Pons (tissue), 1 donor: ENCODE measurements at regions not wholly inside any gene's neighbourhood (a gene's known extent, or its start where the extent isn't known, plus 50 kb on each side); places are given as distances from the start of the nearest gene placed in this dataset.
"Not testable (repeated sequence)": the region's sequence is repeated elsewhere in the genome, so short reads cannot be mapped to it uniquely, and the experiment has no call there.

Experiments used
- DNase-seq: peaks from one replicate; pipeline ENCODE4 v3.0.0-alpha.2; 2016; ENCODE audit warnings: low spot score

DNA sequence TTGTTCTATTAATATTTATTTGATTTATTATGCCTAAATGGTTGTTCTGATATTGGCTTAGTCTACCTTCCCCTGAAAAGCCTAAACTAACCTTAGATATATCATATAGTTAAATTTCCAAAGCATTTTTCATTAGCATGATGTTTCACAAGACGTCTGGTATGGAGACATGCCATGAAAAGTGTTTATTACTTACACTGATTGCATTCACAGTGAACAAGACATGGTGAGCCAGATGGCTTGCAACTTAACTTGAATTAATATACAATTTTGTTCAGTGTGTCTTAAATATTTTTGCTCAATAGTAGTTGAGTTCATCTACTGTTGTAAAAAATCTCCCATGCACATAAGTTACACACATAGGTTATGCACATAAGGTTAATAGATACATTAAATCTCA is 758.4 kb downstream of the NSUN3 start:
- no peak for DNase-seq

DNA sequence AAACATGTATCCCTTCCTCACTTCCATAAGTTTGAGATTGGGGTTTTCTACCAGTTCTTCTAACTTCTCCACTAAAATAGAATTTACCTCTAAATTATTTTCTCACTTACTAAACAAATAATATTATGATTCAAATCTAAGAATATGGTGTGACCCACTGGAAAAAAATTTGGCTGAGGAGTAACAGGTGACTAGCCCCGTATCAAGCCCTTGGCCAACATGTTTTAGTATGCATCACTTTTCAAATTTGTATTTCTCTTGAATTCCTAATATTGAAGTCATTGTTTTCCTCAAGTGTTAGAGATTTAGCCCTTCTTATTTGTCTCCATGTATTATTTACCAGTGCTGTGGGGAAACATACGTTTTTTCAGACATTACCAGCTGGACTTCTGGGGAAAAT is 759.4 kb downstream of the NSUN3 start:
- no peak for DNase-seq

DNA sequence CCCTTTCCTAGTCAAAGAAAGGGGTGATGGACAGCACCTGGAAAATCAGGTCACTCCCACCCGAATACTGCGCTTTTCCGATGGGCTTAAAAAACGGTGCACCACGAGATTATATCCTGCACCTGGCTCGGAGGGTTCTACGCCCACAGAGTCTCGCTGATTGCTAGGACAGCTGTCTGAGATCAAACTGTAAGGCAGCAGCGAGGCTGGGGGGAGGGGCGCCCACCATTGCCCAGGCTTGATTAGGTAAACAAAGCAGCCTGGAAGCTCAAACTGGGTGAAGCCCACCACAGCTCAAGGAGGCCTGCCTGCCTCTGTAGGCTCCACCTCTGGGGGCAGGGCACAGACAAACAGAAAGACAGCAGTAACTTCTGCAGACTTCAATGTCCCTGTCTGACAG is 783.4 kb downstream of the NSUN3 start:
- not testable (repeated sequence) for DNase-seq

DNA sequence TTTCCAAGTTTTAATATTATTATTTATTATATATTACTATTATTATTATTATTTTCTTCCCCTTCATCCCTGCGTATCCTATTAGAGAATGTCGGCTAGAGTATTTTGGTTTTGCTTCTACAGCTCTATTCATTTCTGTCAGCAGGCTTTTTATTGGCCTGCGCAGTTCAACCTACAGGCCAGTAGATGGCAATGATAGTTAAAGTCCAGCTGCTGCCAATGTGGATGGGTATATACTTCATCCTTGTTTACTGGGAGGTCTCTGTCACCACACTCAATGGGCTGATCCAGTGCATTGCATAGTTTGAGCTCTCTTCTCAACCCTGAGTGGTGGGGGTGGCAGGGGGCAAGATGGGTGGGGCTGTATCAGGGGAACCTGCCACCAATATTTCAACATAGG is 799.8 kb downstream of the NSUN3 start:
- DNase-seq, result peak; percentile 37

DNA sequence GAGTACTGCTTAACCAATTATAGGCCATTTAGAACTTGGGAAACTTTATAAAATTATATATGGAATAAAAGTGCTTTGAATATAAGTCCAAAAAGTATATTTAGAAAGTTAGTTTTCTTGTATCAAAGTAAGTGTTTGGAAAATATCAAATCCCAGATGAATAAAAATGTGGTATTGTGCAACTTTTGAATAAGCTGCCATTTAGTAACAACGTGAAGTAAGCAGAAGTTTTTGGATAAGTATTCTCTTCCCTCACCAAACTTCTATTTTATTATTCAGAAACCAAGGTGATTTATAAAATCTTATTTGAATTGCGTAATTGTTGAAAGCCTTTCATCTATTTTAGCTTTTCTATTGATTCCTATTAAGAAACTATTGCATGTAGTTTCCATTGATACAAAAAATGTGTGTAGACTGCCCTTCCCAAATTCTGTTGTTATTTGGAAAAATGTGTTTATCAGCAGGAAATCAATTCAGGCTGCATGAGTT is 806.2 kb downstream of the NSUN3 start:
- no peak for DNase-seq

DNA sequence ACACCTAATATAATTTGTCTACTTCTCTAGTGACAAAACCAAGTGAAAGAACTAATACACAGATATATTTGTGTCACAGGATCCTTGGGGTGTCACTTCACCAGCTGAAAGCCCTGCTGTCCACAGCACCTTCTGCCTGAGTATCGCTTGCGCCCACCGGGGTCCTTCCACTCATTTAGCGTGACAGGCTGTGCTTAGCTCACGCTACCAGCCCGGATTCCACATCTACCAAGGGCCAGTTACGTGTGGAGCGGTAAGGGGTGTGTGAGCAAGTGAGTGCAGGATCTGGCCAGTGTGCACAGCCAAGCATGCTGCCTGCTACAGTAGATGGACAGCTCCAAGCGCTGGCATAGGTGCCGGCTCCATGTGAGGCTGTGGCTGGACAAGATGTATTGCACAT is 810.9 kb downstream of the NSUN3 start:
- DNase-seq, result no peak

DNA sequence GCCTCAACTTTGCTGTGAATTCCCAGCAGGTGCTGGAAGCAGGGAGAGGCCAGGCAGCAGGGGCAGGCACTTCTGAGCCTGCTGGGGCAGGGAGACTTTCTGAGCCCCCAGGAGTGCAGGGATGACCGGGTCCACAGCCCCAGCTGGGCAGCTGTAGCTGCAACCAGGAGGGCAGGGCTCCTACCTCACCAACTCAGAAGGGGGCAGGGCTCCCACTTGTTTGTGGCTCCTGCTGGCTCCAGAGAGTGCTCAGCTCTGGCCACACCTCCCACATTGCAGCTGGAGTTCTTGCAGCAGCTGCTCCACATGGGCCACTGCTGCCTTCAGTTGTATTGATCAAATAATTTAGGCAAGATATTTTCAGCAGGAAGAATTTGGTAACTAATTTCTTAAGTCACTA is 812.3 kb downstream of the NSUN3 start:
- DNase-seq, result no peak

DNA sequence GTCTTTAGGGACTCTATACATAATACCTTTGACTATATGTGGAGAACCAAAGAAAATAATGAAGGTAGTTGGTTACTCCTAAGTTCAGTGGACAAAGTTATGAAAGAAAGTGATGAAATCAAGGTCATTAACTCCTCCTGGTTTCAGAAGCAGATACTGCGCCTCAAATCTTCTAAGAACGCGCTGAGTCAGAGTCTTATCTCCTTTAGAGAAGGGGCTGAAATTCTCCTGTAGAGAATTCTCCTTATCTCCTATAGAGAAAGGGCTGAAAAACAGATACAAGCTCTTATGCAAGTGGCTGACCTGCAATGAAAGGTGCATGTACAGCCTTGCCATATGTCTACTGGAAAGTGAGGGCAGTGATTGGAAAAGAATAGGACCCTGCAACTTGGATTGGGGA is 824.2 kb downstream of the NSUN3 start:
- no peak for DNase-seq

DNA sequence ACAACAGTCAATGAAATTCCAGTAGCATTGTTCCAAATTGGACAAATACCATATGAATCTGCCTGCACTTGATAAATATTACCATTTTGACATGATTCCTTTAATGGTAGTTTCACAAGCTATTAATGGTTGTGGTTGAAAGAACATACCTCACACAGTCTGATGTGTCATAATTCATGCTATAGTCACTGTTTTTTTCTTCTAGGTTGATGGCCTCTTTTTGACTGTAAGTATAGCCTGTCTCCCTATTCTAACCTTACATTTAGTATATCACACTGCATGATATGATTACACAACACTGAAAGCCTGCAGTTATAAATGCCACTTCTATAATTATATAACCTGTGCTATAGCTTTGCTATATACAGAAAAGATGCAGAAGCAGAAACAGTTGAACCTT is 834.1 kb downstream of the NSUN3 start:
- no peak for DNase-seq

DNA sequence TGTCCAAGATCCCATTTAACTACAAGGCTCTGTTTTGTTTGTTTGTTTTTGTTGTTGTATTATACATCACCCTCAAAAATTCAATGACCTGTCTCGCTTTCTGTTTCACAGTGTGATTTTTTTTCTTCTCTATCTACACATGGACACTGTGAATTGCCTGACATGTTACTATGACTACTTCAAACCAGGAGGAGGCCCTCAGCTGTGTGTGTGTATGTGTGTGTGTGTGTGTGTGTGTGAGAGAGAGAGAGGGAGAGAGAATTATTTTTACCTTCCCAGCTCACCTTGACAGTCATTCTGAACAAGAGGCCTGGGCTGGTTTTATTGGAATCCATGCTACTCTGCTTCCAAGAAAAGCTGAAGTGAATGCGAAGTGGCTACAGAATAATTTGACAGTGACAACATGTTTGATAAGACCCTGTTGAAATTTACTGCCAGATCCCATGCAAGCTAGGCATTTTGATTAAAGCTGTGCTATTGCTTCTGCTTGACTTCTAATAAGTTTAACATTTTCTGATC is 841.4 kb downstream of the NSUN3 start:
- DNase-seq, result no peak

DNA sequence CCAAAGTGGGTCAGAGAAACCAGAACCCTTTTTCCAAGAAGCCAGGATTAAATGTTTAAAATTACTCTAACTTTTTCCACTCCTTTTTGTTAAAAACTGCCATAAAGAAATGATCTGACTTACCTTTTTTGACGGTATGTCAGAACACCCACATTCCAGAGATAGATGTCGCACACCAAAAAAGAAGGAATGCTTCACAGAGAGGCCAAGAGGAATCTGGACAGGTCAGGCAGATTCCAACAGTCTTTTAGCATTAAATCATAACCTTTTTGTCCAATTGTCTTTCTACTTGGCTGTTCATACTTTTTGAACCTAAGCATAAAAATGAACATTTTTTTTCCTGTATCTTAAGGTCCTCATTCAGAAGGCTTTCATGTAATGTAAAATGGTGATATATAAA is 846.9 kb downstream of the NSUN3 start:
- DNase-seq, result no peak

DNA sequence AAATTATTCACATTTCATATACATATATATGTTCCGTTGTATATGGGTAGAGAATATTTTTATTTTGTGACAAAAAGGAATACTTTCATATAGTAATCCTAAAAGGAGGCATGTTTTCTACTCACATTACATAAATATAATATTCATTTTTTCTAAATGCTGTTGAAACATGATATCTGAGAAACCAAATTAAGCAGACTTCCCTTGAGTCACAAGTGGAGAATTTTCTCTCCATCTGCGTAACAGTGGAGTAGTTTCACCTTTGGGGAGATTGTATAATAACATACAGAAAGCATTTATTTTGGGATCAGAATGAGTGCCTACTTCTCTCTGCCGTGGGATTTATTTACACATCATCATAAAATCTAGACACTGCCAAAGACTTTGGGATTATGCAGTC is 849.8 kb downstream of the NSUN3 start:
- no peak for DNase-seq

DNA sequence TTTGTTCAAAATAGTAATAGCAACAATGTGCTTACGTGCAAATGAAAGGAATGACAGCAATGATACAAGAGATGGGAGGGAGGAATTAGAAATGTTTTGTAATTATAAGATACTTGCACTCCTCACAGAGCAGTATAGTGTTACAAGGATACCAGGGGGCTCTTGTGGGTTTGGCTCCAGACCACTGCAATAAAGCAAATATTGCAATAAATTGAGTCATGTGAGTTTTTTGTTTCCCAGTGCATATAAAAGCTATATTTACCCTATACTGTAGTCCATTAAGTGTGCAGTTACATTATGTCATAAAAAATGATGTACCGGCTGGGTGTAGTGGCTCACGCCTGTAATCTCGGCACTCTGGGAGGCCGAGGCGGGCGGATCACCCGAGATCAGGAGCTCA is 864.3 kb downstream of the NSUN3 start:
- DNase-seq, result no peak

DNA sequence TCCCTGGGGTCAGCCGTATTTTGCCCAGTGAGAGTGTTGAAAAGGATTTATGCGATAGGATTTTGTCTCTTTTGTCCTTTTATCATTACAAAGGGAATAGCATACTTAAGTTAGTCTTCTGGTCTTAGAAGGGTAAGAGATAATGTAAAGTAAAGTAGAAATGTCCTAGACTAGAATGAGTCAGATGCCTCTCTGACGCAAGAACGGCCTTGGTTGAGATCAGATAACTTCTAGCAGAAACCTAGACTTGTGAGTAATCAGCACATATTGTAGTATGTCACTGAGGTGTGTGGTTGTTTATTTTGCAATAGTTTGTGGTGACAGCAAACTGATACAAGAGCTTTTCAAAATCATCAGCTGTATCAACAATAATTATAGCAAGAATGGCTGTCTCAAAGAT is 866.1 kb downstream of the NSUN3 start:
- DNase-seq, result no peak

DNA sequence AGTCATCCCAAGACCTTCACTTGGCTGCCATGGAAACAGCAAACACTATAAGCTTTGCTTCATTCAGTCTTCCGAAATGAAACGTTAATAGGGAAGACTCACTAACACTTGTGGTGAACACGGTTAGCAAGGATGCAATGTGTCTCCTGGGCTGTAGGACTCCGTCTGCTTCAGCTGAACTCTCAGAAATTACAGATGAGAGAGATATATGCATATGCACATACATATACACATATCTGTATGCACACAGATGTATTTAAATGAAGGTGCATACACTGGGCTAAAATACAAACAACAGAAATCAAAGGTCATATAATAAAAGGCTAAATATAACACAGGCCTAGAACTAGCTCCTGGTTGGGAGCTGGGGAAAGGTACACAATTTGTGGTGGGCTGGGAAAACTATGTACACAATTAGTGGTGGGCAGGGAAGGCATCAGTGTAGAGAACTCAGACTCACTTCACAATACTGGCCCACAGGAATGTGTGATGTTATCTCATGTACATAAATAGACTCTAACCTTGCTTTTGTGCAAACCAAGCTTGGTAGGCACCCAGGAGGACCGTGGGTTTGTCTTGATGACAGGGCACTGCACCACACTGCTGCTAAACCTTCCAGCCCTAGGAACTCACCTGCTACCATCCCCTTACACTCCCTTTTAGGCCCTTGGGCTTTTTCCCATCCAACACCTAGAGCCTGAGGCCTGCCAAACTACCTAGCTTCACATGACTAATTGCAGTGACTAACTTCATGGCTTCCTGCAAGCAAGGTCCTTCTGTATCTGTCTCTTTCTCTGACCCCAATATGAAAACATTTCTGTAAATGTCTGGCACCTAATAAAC is 873.1 kb downstream of the NSUN3 start:
- no peak for DNase-seq

DNA sequence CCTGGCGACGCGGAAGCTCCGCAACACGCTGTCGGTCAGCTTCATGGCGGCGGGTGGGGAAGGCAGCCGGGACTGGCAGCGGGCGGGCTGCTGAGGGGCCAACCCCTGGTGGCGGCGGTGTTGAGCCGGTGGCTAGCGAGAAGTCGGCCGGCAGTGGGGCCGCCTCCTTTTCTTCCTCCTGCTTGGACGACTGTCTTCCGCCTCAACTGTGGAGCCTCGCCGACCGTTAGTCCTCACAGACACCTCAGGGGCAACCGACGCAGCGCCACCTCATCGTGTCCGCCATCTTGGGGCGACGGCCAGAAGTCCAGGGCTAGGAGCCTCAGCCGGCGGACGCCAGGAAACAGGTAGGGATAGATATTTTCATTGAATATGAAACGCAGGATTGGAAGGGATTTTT is 875.1 kb downstream of the NSUN3 start:
- no peak for DNase-seq

DNA sequence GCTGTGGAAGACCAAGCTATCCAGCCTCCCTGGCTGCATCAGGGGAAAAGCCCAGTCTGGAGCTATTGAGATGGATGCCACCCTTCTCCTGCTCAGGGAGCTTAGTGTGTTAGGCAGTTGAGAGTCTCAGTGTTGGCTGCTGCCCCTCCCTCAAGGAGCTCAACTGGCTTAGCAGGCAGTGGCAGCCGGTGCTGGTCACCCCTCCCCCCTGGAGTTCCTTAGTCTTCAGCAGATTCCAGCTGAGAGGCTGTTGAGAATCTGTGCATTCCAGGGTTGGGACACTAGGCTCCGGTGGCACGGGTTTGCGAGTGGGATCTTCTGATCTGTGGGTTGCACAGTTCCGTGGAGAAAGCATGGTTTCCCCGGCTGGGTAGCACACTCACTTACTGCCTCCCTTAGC is 883.8 kb downstream of the NSUN3 start:
- DNase-seq, result no peak

DNA sequence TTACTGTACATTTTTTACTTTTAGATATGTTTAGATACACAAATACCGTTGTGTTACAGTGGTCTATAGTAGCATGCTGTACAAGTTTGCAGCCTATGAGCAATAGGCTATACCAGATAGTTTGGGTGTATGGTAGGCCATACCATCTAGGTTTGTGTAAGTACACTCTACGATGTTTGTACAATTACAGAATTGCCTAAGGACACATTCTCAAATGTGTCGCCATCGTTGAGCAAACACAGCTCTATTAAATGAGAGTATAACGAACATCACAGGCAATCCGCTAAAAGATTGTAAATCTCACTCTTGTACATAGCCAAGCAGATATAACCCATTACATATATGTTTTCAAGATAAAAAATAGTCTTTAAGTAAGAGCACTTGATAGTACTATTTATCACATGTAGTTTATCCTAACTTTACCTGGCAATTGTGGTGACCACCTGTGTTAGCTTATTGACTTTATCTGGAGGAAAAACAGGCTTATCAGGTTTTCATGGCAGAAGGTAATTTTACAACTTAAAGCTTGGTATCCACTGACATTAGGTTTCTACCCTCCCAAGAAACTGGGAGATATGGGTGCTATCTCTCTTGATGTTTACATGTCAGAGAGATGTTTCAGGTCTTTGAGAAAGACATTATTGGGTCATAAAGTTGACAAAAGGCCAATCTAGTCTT is 898.7 kb downstream of the NSUN3 start:
- no peak for DNase-seq

DNA sequence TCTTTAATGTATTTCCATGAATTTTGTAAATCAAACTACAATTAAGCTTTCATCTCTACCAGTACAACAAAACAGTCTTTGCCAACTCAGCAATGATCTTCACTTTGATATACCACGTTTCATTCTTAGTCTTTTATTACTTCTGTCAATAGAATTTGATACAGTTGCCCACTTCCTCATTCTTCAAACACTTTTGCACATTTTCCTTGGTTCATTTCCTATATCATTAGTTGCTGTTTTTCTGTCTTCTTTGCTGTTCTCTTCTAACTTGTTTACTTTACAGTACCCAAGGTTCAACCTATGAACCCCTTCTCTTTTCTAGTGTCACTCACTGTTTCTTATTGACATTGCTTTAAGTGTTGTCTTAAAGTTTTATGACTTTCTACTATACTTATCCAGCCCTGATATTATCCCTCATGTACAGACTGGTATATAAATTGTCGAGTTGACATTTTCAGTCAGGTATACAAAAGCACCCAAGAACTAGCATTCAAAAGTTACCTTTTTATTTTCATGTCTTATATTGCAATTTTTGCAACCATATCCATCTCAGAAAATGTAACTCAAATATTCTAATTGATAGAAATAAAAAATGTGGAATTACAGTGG is 903.1 kb downstream of the NSUN3 start:
- DNase-seq, result no peak

DNA sequence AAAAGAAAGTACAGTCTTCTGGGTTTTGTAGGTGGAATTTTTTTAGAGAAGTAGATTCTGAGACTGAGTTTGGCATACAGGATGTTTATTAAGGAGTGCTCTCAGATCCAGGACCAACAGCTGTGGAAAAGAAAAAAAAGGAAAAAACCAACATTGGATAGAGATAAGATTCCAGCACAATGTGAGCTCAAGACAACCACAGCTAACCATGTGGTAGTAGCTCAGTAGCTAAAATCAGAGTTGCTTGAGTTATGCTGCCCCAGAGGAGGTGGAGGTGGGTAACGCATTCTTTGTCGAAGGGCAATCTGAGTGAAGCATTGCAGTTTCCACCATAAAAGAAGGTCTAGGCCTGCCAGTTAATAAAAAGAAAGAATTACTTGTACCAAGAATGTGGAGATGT is 904.3 kb downstream of the NSUN3 start:
- no peak for DNase-seq

DNA sequence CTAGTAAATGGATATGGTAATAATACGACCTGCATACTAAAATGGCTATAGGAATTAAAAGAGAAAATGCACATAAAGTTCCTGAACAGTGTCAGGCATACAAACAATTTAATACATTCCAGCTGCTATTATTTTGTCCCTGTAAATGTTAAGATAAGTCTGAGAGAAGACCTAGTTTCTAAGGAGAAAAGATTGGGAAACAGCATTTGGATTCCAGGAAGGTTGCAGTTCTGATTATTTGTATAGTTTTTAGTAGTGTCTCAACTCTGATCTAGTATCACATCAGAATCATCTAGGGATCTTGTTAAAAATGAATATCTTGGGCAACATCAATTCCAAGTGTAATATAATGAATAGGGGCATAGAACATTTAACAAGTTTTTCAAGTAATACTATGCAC is 905.7 kb downstream of the NSUN3 start:
- no peak for DNase-seq

DNA sequence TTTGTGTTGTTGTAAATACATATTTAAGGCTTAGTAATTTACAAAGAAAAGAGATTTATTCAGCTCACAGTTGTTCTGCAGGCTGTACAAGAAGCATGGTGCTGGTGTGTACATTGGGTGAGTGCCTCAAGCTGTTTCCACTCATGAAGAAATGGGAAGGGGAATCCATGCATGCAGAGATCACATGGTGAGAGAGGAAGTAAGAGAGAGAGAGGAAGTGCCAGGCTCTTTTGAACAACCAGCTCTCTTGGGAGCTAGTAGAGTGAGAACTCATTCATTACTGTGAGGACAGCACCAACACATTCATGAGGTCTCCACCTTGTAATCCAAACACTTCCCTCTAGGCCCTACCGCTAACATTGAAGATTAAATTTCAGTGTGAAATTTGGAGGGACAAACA is 909.2 kb downstream of the NSUN3 start:
- no peak for DNase-seq

DNA sequence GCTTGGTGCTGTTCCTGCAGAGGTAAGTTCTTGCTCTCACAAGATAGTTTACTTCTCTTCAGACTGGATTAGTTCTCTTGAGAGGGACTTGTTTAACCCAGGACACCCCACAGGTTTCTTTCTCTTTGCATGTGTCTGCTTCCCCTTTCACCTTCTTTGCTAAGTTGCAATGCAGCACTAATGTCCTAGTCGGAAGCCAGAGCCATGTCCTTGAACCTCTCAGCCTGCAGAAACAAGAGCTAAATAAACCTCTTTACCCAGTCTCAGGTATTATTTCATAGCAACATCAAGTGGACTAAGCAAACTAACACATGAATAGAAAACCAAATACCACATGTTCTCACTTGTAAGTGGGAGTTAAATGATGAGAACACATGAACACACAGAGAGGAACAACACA is 915.2 kb downstream of the NSUN3 start:
- DNase-seq, result no peak
